ENCODE measurements at regions not wholly inside any gene's neighbourhood (a gene's known extent, or its start where the extent isn't known, plus 50 kb on each side); places are given as distances from the start of the nearest gene placed in this dataset.
A peak's percentile ranks its signal among the peaks of the same experiment; 100 is the strongest.

GRCh38 chr3:127480196-127480954 lies 110.2 kb downstream of the TPRA1 start:
- Histone ChIP-seq H3K18ac (ENCODE audit: low read length) (peak overlapping the region; percentile 52), H3K36me3 (replicated peaks in 1 of 2; ENCODE audit: control insufficient read depth in 2 of 2, insufficient read depth in 2 of 2, low read length in 2 of 2) (no peaks in the 10 kb centered on the region), H4K8ac (ENCODE audit: low read depth, low read length) (no peak overlapping the region), H3K4me3 (ENCODE audit: low read length in 2 of 2) (no peak overlapping the region), H3K9me3 (replicated peaks in 1 of 2; ENCODE audit: control insufficient read depth in 2 of 2, insufficient read depth in 1 of 2, low read depth in 1 of 2, low read length in 2 of 2) (no peaks in the 10 kb centered on the region), H2AFZ (ENCODE audit: low read length) (no peak overlapping the region), H2BK12ac (ENCODE audit: low read length) (no peak overlapping the region), H3K4me1 (ENCODE audit: control insufficient read depth in 2 of 2, insufficient read depth in 1 of 2, low read depth in 1 of 2, low read length in 2 of 2) (peaks cover 5 to 7% of the 10 kb centered on the region in 2 donors), H3K27me3 (ENCODE audit: control insufficient read depth in 3 of 3, insufficient read depth in 3 of 3, low read depth in 1 of 3, low read length in 3 of 3) (peaks cover 0 to 36% (median 0%) of the 10 kb centered on the region in 3 experiments), H3K4ac (ENCODE audit: low read length) (no peak overlapping the region), H3K14ac (ENCODE audit: low read length) (no peak overlapping the region), H3K4me2 (ENCODE audit: insufficient read depth, low read length, poor library complexity, severe bottlenecking) (no peak overlapping the region), H2BK5ac (ENCODE audit: low read length) (peak overlapping the region; percentile 42), H2BK120ac (ENCODE audit: low read depth, low read length) (no peak overlapping the region), H4K91ac (ENCODE audit: low read depth, low read length, poor library complexity) (no peak overlapping the region), H3K23ac (ENCODE audit: low read depth, low read length, poor library complexity) (no peak overlapping the region), H2BK15ac (ENCODE audit: low read length) (no peak overlapping the region), H2AK5ac (ENCODE audit: low read depth, low read length) (no peak overlapping the region), H3K9ac (ENCODE audit: low read depth, low read length, poor library complexity) (no peak overlapping the region), H3K27ac (replicated peaks; ENCODE audit: low read length) (no peak overlapping the region), H3K79me1 (ENCODE audit: low read depth, low read length) (no peaks in the 10 kb centered on the region)
- DNase-seq (ENCODE audit: low spot score): no peak
- WGBS, 2 donors (ENCODE audit: extremely low coverage in 2 of 2, insufficient read length in 2 of 2, insufficient replicate concordance in 1 of 2): no CpG with 5 or more reads among the region's 9 CpGs

GRCh38 chr3:127479449-127479848 lies 111.1 kb downstream of the TPRA1 start:
- Histone ChIP-seq H2AFZ (ENCODE audit: low read length) (peak overlapping the region; percentile 83), H3K14ac (ENCODE audit: low read length) (no peak overlapping the region), H3K9me3 (replicated peaks in 1 of 2; ENCODE audit: control insufficient read depth in 2 of 2, insufficient read depth in 1 of 2, low read depth in 1 of 2, low read length in 2 of 2) (peaks cover 0 to under 1% of the 10 kb centered on the region in 2 donors), H2AK5ac (ENCODE audit: low read depth, low read length) (no peak overlapping the region), H3K79me1 (ENCODE audit: low read depth, low read length) (no peaks in the 10 kb centered on the region), H3K4me1 (ENCODE audit: control insufficient read depth in 2 of 2, insufficient read depth in 1 of 2, low read depth in 1 of 2, low read length in 2 of 2) (peaks cover 5 to 7% of the 10 kb centered on the region in 2 donors), H2BK5ac (ENCODE audit: low read length) (no peak overlapping the region), H3K4me3 (ENCODE audit: low read length in 2 of 2) (no peak overlapping the region), H2BK12ac (ENCODE audit: low read length) (no peak overlapping the region), H3K27ac (replicated peaks; ENCODE audit: low read length) (no peak overlapping the region), H3K27me3 (ENCODE audit: control insufficient read depth in 3 of 3, insufficient read depth in 3 of 3, low read depth in 1 of 3, low read length in 3 of 3) (peaks cover 0 to 26% (median 0%) of the 10 kb centered on the region in 3 experiments), H4K8ac (ENCODE audit: low read depth, low read length) (no peak overlapping the region), H3K9ac (ENCODE audit: low read depth, low read length, poor library complexity) (no peak overlapping the region), H3K23ac (ENCODE audit: low read depth, low read length, poor library complexity) (peak overlapping the region; percentile 36), H3K4ac (ENCODE audit: low read length) (no peak overlapping the region), H3K18ac (ENCODE audit: low read length) (peak overlapping the region; percentile 65), H3K4me2 (ENCODE audit: insufficient read depth, low read length, poor library complexity, severe bottlenecking) (no peak overlapping the region), H4K91ac (ENCODE audit: low read depth, low read length, poor library complexity) (no peak overlapping the region), H3K36me3 (replicated peaks in 1 of 2; ENCODE audit: control insufficient read depth in 2 of 2, insufficient read depth in 2 of 2, low read length in 2 of 2) (no peaks in the 10 kb centered on the region), H2BK120ac (ENCODE audit: low read depth, low read length) (no peak overlapping the region), H2BK15ac (ENCODE audit: low read length) (peak overlapping the region; percentile 33)
- WGBS, 2 donors (ENCODE audit: extremely low coverage in 2 of 2, insufficient read length in 2 of 2, insufficient replicate concordance in 1 of 2): no CpG with 5 or more reads among the region's 12 CpGs
- DNase-seq (ENCODE audit: low spot score): no peak

DNA sequence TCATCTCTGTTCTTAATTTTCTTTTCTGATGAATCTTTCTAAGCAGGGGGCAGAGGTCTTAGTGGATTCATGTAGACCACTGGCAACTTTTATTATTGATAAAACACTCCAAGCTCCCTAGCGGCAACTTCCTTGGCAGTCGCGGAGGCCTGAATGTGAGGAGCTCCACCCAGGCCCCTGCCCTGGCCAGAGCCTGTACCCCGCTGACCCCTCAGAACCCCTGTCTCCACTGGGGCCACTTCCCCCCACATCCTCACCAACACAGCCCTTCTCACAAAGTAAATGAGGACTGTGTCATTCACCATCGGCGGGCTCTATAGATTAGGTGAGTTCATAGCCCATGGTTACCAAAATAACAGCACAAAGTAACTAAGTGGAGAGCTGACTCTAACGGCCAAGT lies 111.6 kb downstream of the TPRA1 start:
- Histone ChIP-seq H3K14ac (ENCODE audit: low read length) (no peak overlapping the region), H3K23ac (ENCODE audit: low read depth, low read length, poor library complexity) (no peak overlapping the region), H3K27ac (replicated peaks; ENCODE audit: low read length) (no peak overlapping the region), H3K36me3 (replicated peaks in 1 of 2; ENCODE audit: control insufficient read depth in 2 of 2, insufficient read depth in 2 of 2, low read length in 2 of 2) (no peaks in the 10 kb centered on the region), H3K4me1 (ENCODE audit: control insufficient read depth in 2 of 2, insufficient read depth in 1 of 2, low read depth in 1 of 2, low read length in 2 of 2) (peaks cover 5 to 7% of the 10 kb centered on the region in 2 donors), H2AK5ac (ENCODE audit: low read depth, low read length) (no peak overlapping the region), H2BK5ac (ENCODE audit: low read length) (no peak overlapping the region), H4K91ac (ENCODE audit: low read depth, low read length, poor library complexity) (no peak overlapping the region), H3K9me3 (replicated peaks in 1 of 2; ENCODE audit: control insufficient read depth in 2 of 2, insufficient read depth in 1 of 2, low read depth in 1 of 2, low read length in 2 of 2) (peaks cover 0 to 2% of the 10 kb centered on the region in 2 donors), H3K27me3 (ENCODE audit: control insufficient read depth in 3 of 3, insufficient read depth in 3 of 3, low read depth in 1 of 3, low read length in 3 of 3) (peaks cover 0 to 22% (median 0%) of the 10 kb centered on the region in 3 experiments), H3K4me2 (ENCODE audit: insufficient read depth, low read length, poor library complexity, severe bottlenecking) (no peak overlapping the region), H3K4ac (ENCODE audit: low read length) (no peak overlapping the region), H2BK15ac (ENCODE audit: low read length) (no peak overlapping the region), H3K4me3 (ENCODE audit: low read length in 2 of 2) (no peak overlapping the region), H3K18ac (ENCODE audit: low read length) (peak overlapping the region; percentile 44), H3K79me1 (ENCODE audit: low read depth, low read length) (no peaks in the 10 kb centered on the region), H2BK120ac (ENCODE audit: low read depth, low read length) (no peak overlapping the region), H3K9ac (ENCODE audit: low read depth, low read length, poor library complexity) (no peak overlapping the region), H2AFZ (ENCODE audit: low read length) (peak overlapping the region; percentile 83), H2BK12ac (ENCODE audit: low read length) (no peak overlapping the region), H4K8ac (ENCODE audit: low read depth, low read length) (no peak overlapping the region)
- whole genome bisulfite sequencing, 2 donors (ENCODE audit: extremely low coverage in 2 of 2, insufficient read length in 2 of 2, insufficient replicate concordance in 1 of 2): no CpG with 5 or more reads among the region's 7 CpGs
- no peak for DNase-seq (ENCODE audit: low spot score)

DNA sequence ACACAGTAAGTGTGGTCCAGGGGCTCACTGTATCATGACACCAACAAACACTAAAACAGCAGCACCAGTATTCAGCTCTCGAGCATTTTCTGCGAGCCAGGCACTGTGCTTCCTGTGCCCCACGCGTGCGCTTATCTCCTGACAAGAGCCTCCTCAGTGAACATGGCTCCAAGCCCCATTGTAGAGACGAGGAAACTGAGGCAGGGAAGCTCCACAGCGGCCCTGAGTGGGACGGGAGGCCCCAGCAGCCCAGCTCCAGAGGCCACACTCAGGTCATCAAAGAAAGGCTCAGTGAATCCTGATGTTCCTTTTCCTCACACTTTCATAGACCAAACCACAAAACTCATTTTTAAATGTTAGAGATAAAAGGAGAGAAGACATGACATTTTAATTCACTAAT lies 113.1 kb downstream of the TPRA1 start:
- DNase-seq (ENCODE audit: low spot score): no peak
- no peak overlapping the region for H3K14ac ChIP-seq (ENCODE audit: low read length)
- no peaks in the 10 kb centered on the region for H3K79me1 ChIP-seq (ENCODE audit: low read depth, low read length)
- H2AK5ac ChIP-seq (ENCODE audit: low read depth, low read length): no peak overlapping the region
- peaks cover 0 to 19% (median 0%) of the 10 kb centered on the region in 3 experiments for H3K27me3 ChIP-seq (ENCODE audit: control insufficient read depth in 3 of 3, insufficient read depth in 3 of 3, low read depth in 1 of 3, low read length in 3 of 3)
- no peaks in the 10 kb centered on the region for H3K36me3 ChIP-seq (replicated peaks in 1 of 2; ENCODE audit: control insufficient read depth in 2 of 2, insufficient read depth in 2 of 2, low read length in 2 of 2)
- WGBS, 2 donors (ENCODE audit: extremely low coverage in 2 of 2, insufficient read length in 2 of 2, insufficient replicate concordance in 1 of 2): no CpG with 5 or more reads among the region's 8 CpGs
- H3K9ac ChIP-seq (ENCODE audit: low read depth, low read length, poor library complexity): no peak overlapping the region
- H2BK15ac ChIP-seq (ENCODE audit: low read length): no peak overlapping the region
- H3K9me3 ChIP-seq (replicated peaks in 1 of 2; ENCODE audit: control insufficient read depth in 2 of 2, insufficient read depth in 1 of 2, low read depth in 1 of 2, low read length in 2 of 2): peaks cover 0 to 2% of the 10 kb centered on the region in 2 donors
- H3K4ac ChIP-seq (ENCODE audit: low read length): no peak overlapping the region
- no peak overlapping the region for H3K18ac ChIP-seq (ENCODE audit: low read length)
- no peak overlapping the region for H3K23ac ChIP-seq (ENCODE audit: low read depth, low read length, poor library complexity)
- no peak overlapping the region for H2BK12ac ChIP-seq (ENCODE audit: low read length)
- no peak overlapping the region for H3K4me2 ChIP-seq (ENCODE audit: insufficient read depth, low read length, poor library complexity, severe bottlenecking)
- H4K8ac ChIP-seq (ENCODE audit: low read depth, low read length): no peak overlapping the region
- no peak overlapping the region for H2BK120ac ChIP-seq (ENCODE audit: low read depth, low read length)
- H3K4me3 ChIP-seq (ENCODE audit: low read length in 2 of 2): no peak overlapping the region
- H2BK5ac ChIP-seq (ENCODE audit: low read length): no peak overlapping the region
- H2AFZ ChIP-seq (ENCODE audit: low read length): no peak overlapping the region
- no peak overlapping the region for H4K91ac ChIP-seq (ENCODE audit: low read depth, low read length, poor library complexity)
- no peak overlapping the region for H3K27ac ChIP-seq (replicated peaks; ENCODE audit: low read length)
- H3K4me1 ChIP-seq (ENCODE audit: control insufficient read depth in 2 of 2, insufficient read depth in 1 of 2, low read depth in 1 of 2, low read length in 2 of 2): peaks cover 7% of the 10 kb centered on the region in 2 donors

Measured in neuronal stem cell (in vitro differentiated cells).